Suppressor macrophage treated with lipopolysaccharide for 4 hours (primary cell): ENCODE measurements at regions not wholly inside any gene's neighbourhood (a gene's known extent, or its start where the extent isn't known, plus 50 kb on each side); places are given as distances from the start of the nearest gene placed in this dataset.
"Not testable (repeated sequence)": the region's sequence is repeated elsewhere in the genome, so short reads cannot be mapped to it uniquely, and the experiment has no call there.

Experiments
- DNase-seq: peaks from one replicate; pipeline ENCODE4 v3.0.0-alpha.2; 2020

GRCh38 chr6:43997990-43998585, 129.2 kb downstream of the MRPL14 start:
- DNase-seq, result not testable (repeated sequence)

GRCh38 chr6:43997345-43997677, 129.9 kb downstream of the MRPL14 start:
- DNase-seq, result no peak

DNA sequence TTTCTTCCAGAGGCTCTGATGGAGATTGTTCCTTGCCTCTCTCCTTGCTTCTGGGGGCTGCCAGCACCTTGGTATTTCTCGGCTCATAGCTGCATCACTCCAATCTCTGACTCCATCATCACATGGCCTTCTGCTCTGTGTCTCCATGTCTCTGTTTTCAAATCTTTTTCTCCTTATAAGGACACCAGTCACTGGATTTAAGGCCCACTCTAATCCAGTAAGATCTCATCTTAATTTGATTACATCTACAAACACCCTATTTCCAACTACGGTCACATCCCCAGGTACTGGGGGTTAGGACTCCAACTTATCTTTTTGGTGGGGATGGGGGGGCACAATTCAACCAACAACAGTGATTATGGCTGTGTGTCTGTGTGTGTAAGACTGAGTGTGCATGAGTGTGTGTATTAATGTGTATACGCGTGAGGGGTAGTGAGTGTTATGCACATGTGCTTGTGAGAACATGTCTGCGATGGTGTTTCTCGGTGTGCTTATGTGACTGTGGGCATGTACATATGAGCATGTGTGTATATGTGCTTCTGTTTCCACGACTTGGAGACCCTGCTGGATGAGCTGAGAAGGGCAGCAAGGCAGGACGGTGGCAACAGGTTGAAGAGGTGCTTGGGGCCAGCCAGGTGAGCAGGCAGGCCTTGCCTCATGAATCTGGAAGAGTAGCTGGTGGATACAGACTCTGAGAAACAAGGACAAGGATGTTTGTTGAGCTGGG, 130.5 kb downstream of the MRPL14 start:
- DNase-seq, result no peak

GRCh38 chr6:43995137-43995536, 132.1 kb downstream of the MRPL14 start:
- no peak for DNase-seq

- DNase-seq, result no peak
Observed at GRCh38 chr6:43993881-43994523, 133.2 kb downstream of the MRPL14 start.

- no peak for DNase-seq
Observed at GRCh38 chr6:43992783-43993644, 134.2 kb downstream of the MRPL14 start.

- DNase-seq, result no peak
Observed at GRCh38 chr6:43992126-43992663, 135.1 kb downstream of the MRPL14 start.

DNA sequence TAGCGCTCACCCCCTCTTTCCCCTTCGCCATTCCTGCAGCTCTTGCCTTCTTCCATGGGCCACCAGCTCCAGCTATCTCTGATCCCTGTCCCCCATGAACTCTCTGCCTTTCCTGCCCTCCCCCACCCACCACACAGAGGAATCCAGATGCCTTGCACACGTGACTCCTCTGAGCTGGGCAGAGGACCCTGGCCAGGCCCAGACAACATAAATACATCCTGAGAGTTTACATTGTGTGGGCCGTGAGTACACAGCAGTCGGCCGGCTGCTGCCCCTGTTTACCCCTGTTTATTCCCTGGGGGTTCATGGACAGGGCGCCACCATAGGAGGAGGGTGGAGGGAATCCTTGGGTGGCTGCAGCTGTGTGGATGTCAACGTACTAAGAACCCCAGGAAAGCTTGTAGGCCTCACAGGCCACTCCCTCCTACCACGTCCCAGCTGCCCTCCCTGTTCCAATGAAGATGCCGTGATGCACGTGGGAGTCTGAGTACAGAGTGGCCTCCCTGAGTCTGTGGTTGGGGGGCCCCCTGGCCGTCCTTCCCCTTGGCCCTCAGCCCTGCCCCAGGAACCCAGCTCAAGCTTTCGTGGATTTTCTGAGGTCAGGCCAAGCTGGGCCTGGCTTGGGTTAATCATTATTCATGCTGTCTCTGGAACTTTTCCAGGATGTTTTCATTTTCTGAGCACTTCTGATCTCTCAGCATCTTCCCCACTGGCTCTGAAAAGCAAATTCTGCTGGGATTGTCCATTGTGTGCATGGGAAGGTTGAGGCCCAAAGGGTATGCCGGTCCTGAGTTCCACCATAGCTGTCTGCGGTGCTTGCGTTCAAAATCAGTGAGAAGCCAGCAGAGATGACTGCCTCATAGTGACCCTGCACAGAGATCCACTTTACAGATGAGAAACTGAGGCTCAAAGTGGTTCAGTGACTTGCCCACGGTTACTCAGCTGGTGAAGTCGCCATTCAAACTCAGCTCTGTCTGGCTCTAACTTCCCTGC, 136.3 kb downstream of the MRPL14 start:
- no peak for DNase-seq

DNA sequence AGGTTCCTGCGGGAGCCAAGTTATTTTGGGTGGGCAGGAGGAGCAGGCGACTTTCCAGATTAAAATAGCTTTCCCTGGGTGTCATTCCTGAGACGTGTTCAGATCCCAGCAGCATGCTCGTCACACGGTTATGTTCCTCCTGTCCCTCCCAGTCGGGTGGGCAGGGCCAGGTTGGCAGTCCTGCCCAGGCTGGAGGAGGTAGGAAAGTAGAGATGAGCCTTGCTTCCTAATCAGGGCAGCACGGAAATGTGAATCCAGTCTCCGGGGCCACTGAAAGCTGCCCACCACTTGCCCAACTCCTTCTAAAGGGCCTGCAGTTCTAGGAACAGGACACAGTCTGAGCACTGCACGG, 137.0 kb downstream of the MRPL14 start:
- DNase-seq, result no peak

GRCh38 chr6:43989581-43990146, 137.6 kb downstream of the MRPL14 start:
- DNase-seq, result no peak

DNA sequence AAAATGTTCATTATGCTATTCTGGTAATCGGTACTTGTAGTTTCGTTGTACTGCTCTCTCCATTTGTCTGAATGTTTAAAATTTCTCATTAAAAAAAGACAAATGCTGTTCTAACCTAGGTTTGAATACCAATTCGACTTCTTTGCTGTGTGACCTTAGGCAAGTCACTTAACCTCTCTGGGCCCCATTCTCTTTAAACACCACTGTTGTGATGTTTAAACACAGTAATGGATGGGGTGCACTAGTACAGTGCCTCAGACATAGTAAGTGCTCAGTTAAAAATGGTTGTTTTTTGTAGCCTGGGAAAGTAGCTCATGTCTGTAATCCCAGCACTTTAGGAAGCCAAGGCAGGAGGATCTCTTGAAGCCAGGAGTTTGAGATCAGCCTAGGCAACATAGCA, 138.5 kb downstream of the MRPL14 start:
- DNase-seq, result no peak

DNA sequence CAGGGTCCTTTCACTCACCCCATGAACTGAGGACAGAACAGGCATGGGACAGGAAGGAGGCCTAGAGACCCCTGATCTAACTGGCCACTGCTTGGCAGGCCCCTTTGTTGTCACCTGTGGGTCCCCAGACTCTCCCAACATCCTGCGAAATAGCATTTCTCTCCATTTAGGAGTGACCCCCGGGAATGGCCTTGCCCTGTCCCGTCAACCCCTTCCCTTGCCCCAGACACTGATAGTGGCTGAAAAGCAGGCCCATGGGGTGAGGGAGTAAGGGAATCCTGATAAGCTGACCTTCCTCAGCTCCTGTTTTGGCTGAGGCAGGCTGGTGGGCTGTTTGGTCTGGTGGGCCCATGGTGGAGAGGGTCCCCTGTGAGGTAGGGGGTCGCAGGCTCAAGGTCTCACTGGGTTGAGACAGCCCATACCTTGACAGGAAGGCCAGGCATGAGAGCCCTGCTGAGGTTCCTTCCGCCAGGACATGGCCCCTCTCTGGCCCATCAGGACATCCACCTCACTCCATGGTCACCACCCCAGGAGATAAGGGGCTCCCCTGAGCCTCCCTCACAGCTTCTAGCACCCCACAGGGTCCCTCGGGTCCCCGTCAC, 139.3 kb downstream of the MRPL14 start:
- no peak for DNase-seq

DNA sequence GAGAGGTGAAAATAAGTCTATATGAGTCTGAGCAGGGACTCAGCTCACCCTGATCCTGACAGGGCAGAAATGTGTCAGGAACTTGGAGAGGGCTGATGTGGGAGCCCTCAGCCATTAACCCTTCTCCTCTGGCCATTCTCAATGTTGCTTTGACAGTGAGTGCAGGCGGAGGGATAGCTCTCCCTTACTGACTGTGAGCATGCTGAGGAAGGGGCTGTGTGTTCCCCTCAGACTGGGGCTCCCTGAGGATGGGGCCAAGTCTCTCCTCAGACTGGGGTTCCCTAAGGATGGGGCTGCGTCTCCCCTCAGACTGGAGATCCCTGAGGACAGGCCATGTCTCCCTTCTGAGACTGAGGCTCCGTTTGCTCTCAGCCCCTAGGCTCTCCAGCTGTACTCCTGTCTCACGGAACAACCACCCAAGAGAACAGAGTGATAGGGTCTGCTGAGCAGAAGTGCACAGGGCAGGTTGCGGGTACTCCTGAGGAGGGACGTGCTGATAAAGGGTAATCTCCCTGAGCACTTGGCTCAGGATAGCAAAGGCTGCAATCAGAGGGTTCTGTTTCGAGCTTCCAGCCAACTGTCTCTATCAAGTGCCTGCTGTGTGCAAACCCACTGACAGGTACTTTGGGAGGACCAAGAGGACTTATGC, 141.0 kb downstream of the MRPL14 start:
- DNase-seq, result no peak

DNA sequence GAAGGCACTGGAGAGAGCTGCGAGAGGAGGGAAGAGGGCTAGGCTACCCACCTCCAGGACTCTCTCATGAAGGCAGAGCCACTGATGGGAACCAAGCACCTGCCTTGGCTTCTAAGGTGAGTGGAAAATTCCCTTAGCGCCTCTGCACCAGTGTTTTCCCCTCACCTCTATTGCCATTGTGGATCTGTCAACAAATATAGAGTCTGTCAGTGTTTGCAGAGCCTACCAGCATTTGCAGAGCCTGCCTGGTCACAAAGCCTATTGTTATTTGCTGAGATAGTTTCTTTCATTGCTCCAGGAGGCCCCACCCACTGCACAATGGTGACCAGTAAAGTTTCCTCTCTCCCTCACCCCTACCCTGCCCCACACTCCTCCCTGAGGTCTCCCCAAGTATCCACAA, 141.9 kb downstream of the MRPL14 start:
- DNase-seq, result no peak

GRCh38 chr6:43984442-43985321, 142.6 kb downstream of the MRPL14 start:
- DNase-seq, result no peak

DNA sequence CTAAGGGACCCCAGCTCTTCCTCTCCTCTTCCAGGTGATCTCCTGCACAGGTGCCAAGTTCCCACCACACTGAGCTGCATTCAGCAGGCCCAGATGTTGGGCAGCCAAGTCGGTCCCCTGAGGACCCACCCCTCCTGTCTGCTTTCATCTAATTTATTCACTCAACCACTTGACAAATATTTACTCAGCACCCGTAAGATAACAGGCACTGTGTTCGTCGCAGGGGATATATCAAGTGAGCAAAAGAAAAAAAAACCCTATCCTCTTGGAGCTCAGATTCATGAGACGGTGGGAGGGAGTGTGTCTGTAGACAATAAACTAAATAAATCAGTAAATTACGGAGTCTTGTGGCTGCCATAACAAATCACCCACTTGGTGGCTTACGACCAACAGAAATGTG, 143.6 kb downstream of the MRPL14 start:
- DNase-seq, result no peak

DNA sequence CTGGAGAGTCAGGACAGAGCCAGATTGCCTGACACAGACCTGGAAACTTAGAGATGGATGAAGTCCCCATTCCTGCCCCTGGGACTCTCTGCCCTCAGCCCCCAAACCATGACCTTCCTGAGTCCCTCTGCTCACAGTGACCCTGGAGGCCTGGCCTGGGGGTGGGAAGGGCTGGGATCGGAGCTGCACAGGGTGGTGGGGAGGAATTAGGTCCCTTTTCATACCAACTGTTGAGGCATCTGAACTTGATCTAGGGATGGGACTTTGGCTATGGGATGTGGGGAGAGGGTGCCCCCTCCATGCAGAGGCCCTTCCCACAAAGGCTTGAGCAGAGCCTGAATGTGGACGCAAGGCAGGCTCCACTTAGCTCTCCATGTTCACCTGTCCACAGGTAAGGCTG, 144.1 kb downstream of the MRPL14 start:
- DNase-seq, result no peak

DNA sequence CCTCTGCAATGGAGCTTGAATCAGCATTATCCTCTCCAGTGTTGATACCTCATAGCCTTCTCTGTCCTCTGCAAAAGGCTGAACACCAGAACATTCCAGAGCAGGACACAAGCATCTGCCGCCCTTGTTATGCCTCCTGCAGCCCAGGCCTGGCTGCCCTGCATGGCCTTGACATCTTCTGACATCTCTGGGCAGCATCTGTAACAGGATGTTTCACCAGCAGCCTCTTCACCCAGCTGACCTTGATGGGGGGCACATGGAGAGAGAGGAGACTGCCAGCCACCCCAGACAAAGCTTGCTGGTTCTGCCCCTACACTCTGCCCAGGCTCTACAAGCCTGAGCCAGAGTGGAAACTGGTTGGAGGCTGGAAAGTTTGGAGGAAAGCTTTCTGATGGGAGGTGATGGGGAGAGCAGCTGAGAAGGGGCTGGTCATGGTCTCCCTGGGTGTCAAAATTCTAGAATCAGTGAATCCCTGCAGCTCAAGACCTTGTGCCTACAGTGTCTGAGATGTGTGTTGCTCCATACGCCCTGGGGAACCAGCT, 145.1 kb downstream of the MRPL14 start:
- no peak for DNase-seq

GRCh38 chr6:43981363-43981990, 145.8 kb downstream of the MRPL14 start:
- DNase-seq, result no peak
